Keratinocyte (primary cell): ENCODE measurements at regions not wholly inside any gene's neighbourhood (a gene's known extent, or its start where the extent isn't known, plus 50 kb on each side); places are given as distances from the start of the nearest gene placed in this dataset.

Source experiments
- DNase-seq: peaks from one replicate; pipeline ENCODE4 v3.0.0-alpha.2; 2011; ENCODE audit warnings: low read depth, missing footprints, low spot score
- FAIRE-seq: peaks from 2 replicates; lab custom pipeline; 2011; peaks lifted over from hg19 to GRCh38; lab: Jason Lieb, UNC
- H2AFZ ChIP-seq: 2 replicates; pipeline ENCODE4 v1.6.0; 2012; ENCODE audit warnings: low read length, control low read depth, inconsistent platforms; ENCODE audit not compliant: control insufficient read depth
- H3K27ac ChIP-seq: 2 replicates; pipeline ENCODE4 v1.5.1; 2011; ENCODE audit warnings: low read length; ENCODE audit not compliant: control insufficient read depth, insufficient read depth
- H3K27me3 ChIP-seq: 3 replicates; pipeline ENCODE4 v1.6.0; 2011; ENCODE audit warnings: low read length; ENCODE audit not compliant: control insufficient read depth, insufficient read depth; ENCODE audit errors: extremely low read depth
- H3K36me3 ChIP-seq, 2 experiments: 2 replicates in 1 of 2; 3 replicates in 1 of 2; pipeline ENCODE4 v1.5.1; 2011; ENCODE audit warnings: low read length in 2 of 2, mild to moderate bottlenecking in 1 of 2; ENCODE audit not compliant: control insufficient read depth in 2 of 2, insufficient read depth in 2 of 2; ENCODE audit errors: extremely low read depth in 1 of 2
- H3K4me1 ChIP-seq: 3 replicates; pipeline ENCODE4 v1.5.1; 2011; ENCODE audit warnings: low read length; ENCODE audit not compliant: control insufficient read depth, insufficient read depth; ENCODE audit errors: extremely low read depth
- H3K4me2 ChIP-seq: 3 replicates; pipeline ENCODE4 v1.6.0; 2011; ENCODE audit warnings: low read depth, low read length; ENCODE audit not compliant: control insufficient read depth, insufficient read depth; ENCODE audit errors: extremely low read depth
- H3K4me3 ChIP-seq, 3 experiments: fragments of 200-600 bp in 1 of 3; sonication (generic) in 1 of 3; 2 replicates in 2 of 3; 3 replicates in 1 of 3; pipeline ENCODE4 v1.5.1; 2011 to 2016; ENCODE audit warnings: low read length in 3 of 3, mild to moderate bottlenecking in 3 of 3, control low read depth in 2 of 3, inconsistent platforms in 1 of 3, low read depth in 1 of 3, mixed read lengths in 1 of 3, mixed run types in 1 of 3, moderate library complexity in 1 of 3; ENCODE audit not compliant: control insufficient read depth in 2 of 3, insufficient read depth in 2 of 3; ENCODE audit errors: extremely low read depth in 1 of 3
- H3K79me2 ChIP-seq: 2 replicates; pipeline ENCODE4 v1.6.0; 2012; ENCODE audit warnings: low read length; ENCODE audit not compliant: control insufficient read depth, insufficient read depth
- H3K9ac ChIP-seq: 3 replicates; pipeline ENCODE4 v1.6.0; 2011; ENCODE audit warnings: low read length; ENCODE audit not compliant: control insufficient read depth, insufficient read depth; ENCODE audit errors: extremely low read depth
- H3K9me1 ChIP-seq: 3 replicates; pipeline ENCODE4 v1.6.0; 2011; ENCODE audit warnings: low read length; ENCODE audit not compliant: control insufficient read depth, insufficient read depth; ENCODE audit errors: extremely low read depth
- H3K9me3 ChIP-seq: 2 replicates; pipeline ENCODE4 v1.5.1; 2012; ENCODE audit warnings: low read depth, low read length; ENCODE audit not compliant: control insufficient read depth
- H4K20me1 ChIP-seq: 3 replicates; pipeline ENCODE4 v1.6.0; 2011; ENCODE audit warnings: low read length; ENCODE audit not compliant: control insufficient read depth, insufficient read depth; ENCODE audit errors: extremely low read depth
- EZH2 ChIP-seq: IDR thresholded peaks from one replicate; pipeline ENCODE4 v1.6.1; 2012; ENCODE audit warnings: inconsistent platforms, mild to moderate bottlenecking, low read length, moderate library complexity
- dilution Hi-C: fragments of 300-500 bp; cut with MboI; formaldehyde crosslinking; loops from one replicate; pipeline ENCODE4 v1.7.0; 2020; ENCODE audit warnings: low sequenced_read_pairs; ENCODE audit not compliant: extremely low pct_ligation_motif_present
- TF ChIP-seq, protein P1 (sequence below), 3 experiments: IDR thresholded peaks in 1 of 3; conservative IDR thresholded peaks in 1 of 3; optimal IDR thresholded peaks in 1 of 3; 2 replicates in 2 of 3; 3 replicates in 1 of 3; pipeline versions ENCODE3 to v1.5.1; 2011; ENCODE audit warnings: low read length in 3 of 3, mild to moderate bottlenecking in 3 of 3, moderate library complexity in 2 of 3, control low read depth in 1 of 3, inconsistent platforms in 1 of 3; ENCODE audit not compliant: insufficient read depth in 2 of 3; ENCODE audit errors: extremely low read depth in 1 of 3

- Histone ChIP-seq H3K9me3 (no peaks in the 10 kb centered on the region), H3K9me1 (no peaks in the 10 kb centered on the region), H3K27me3 (no peaks in the 10 kb centered on the region), H4K20me1 (no peaks in the 10 kb centered on the region), H3K36me3 (no peaks in the 10 kb centered on the region), H2AFZ (peak overlapping the region; percentile 33), H3K4me3 (peak overlapping the region; percentile 65 to 91 (median 78)), H3K4me2 (peak overlapping the region; percentile 84), H3K79me2 (peaks cover 41% of the 10 kb centered on the region), H3K27ac (peak overlapping the region; percentile 94), H3K9ac (peak overlapping the region; percentile 97), H3K4me1 (peaks cover 30% of the 10 kb centered on the region)
- no peak for FAIRE-seq
- no peak for TF ChIP-seq EZH2
- TF ChIP-seq, protein P1, sequence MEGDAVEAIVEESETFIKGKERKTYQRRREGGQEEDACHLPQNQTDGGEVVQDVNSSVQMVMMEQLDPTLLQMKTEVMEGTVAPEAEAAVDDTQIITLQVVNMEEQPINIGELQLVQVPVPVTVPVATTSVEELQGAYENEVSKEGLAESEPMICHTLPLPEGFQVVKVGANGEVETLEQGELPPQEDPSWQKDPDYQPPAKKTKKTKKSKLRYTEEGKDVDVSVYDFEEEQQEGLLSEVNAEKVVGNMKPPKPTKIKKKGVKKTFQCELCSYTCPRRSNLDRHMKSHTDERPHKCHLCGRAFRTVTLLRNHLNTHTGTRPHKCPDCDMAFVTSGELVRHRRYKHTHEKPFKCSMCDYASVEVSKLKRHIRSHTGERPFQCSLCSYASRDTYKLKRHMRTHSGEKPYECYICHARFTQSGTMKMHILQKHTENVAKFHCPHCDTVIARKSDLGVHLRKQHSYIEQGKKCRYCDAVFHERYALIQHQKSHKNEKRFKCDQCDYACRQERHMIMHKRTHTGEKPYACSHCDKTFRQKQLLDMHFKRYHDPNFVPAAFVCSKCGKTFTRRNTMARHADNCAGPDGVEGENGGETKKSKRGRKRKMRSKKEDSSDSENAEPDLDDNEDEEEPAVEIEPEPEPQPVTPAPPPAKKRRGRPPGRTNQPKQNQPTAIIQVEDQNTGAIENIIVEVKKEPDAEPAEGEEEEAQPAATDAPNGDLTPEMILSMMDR (optimal IDR thresholded peaks at IDR 0.05 in 1 of 3, IDR thresholded peaks at IDR 0.05 in 1 of 3, conservative IDR thresholded peaks at IDR 0.05 in 1 of 3; ENCODE audit: extremely low read depth in 1 of 3, insufficient read depth in 2 of 3, low read length in 3 of 3) = peak in 1 of 3 experiments; percentile 12
- no peak for DNase-seq
- dilution Hi-C loops = no loop called here
These were observed 80.3 kb upstream of the CCDC28A start for GRCh38 chr6:138692978-138693909.

- DNase-seq (no peak), FAIRE-seq (peak; percentile 88)
- Histone ChIP-seq H3K27ac (no peak overlapping the region), H3K9me3 (no peaks in the 10 kb centered on the region), H3K36me3 (no peaks in the 10 kb centered on the region), H2AFZ (no peak overlapping the region), H3K4me2 (no peak overlapping the region), H3K9me1 (no peaks in the 10 kb centered on the region), H3K4me1 (peaks cover 17% of the 10 kb centered on the region), H3K27me3 (no peaks in the 10 kb centered on the region), H4K20me1 (no peaks in the 10 kb centered on the region), H3K4me3 (no peak overlapping the region), H3K79me2 (peaks cover 22% of the 10 kb centered on the region), H3K9ac (no peak overlapping the region)
- dilution Hi-C loops = no loop called here
- TF ChIP-seq, protein P1 (optimal IDR thresholded peaks at IDR 0.05 in 1 of 3, IDR thresholded peaks at IDR 0.05 in 1 of 3, conservative IDR thresholded peaks at IDR 0.05 in 1 of 3; ENCODE audit: extremely low read depth in 1 of 3, insufficient read depth in 2 of 3, low read length in 3 of 3) = no peak
- TF ChIP-seq EZH2 = no peak
These were observed 78.4 kb upstream of the CCDC28A start for GRCh38 chr6:138695193-138695592.
